H1 (cell line): ENCODE measurements at regions not wholly inside any gene's neighbourhood (a gene's known extent, or its start where the extent isn't known, plus 50 kb on each side); places are given as distances from the start of the nearest gene placed in this dataset.

ENCODE experiments used
- CTCF ChIA-PET: fragments of 300-600 bp; sonication (Branson Sonifier 250); formaldehyde crosslinking; loops from one replicate; lab custom pipeline; 2021; ENCODE audit not compliant: partially characterized antibody; lab: Charles Lee
- POLR2A ChIA-PET: fragments of 300-600 bp; sonication (Branson Sonifier 250); formaldehyde crosslinking; loops from one replicate; lab custom pipeline; 2021; ENCODE audit warnings: inconsistent platforms; ENCODE audit not compliant: partially characterized antibody; lab: Charles Lee
- DNase-seq, 2 experiments: peaks; one replicate each; pipeline versions ENCODE4 v3.0.0 to v3.0.0-alpha.2; 2010 to 2022; ENCODE audit warnings: low spot score in 2 of 2, low read depth in 1 of 2, mixed read lengths in 1 of 2
- FAIRE-seq: peaks from 2 replicates; lab custom pipeline; 2011; peaks lifted over from hg19 to GRCh38; lab: Jason Lieb, UNC
- H2AFZ ChIP-seq: 2 replicates; pipeline ENCODE4 v1.8.1; 2012; ENCODE audit warnings: low read length, inconsistent platforms
- H2AK5ac ChIP-seq: 2 replicates; pipeline ENCODE4 v1.6.1; 2013; ENCODE audit warnings: low read depth, low read length
- H2BK120ac ChIP-seq: replicated peaks from 2 replicates; pipeline ENCODE3; 2013; ENCODE audit warnings: low read depth, low read length, inconsistent platforms
- H2BK12ac ChIP-seq: 2 replicates; pipeline ENCODE4 v1.6.1; 2013; ENCODE audit warnings: low read depth, low read length
- H2BK15ac ChIP-seq: 2 replicates; pipeline ENCODE4 v1.6.1; 2013; ENCODE audit warnings: low read length
- H2BK20ac ChIP-seq: 2 replicates; pipeline ENCODE4 v1.6.1; 2013; ENCODE audit warnings: low read length
- H2BK5ac ChIP-seq: 2 replicates; pipeline ENCODE4 v1.6.1; 2013; ENCODE audit warnings: low read depth, low read length
- H3K14ac ChIP-seq: 2 replicates; pipeline ENCODE4 v1.6.1; 2013; ENCODE audit warnings: inconsistent platforms; ENCODE audit not compliant: insufficient read length
- H3K18ac ChIP-seq: 2 replicates; pipeline ENCODE4 v1.6.1; 2013; ENCODE audit warnings: low read length; ENCODE audit errors: extremely low read depth
- H3K23ac ChIP-seq: 2 replicates; pipeline ENCODE4 v1.6.1; 2013; ENCODE audit warnings: inconsistent platforms; ENCODE audit not compliant: insufficient read length
- H3K23me2 ChIP-seq: 2 replicates; pipeline ENCODE4 v1.6.1; 2013; ENCODE audit warnings: low read depth, low read length
- H3K27ac ChIP-seq: 2 replicates; pipeline ENCODE4 v1.6.1; 2011; ENCODE audit warnings: low read depth, low read length, inconsistent platforms
- H3K27me3 ChIP-seq, 4 experiments: replicated peaks in 1 of 4; 1 replicate in 1 of 4; 2 replicates in 3 of 4; pipeline versions ENCODE4 v1.6.1 to v1.8.1; 2011 to 2013; ENCODE audit warnings: low read length in 3 of 4, mild to moderate bottlenecking in 3 of 4, inconsistent platforms in 2 of 4, mixed read lengths in 2 of 4, moderate library complexity in 1 of 4; ENCODE audit not compliant: control insufficient read depth in 3 of 4, insufficient read depth in 3 of 4; ENCODE audit errors: extremely low read depth in 1 of 4
- H3K36me3 ChIP-seq, 4 experiments: 2 replicates each; pipeline versions ENCODE4 v1.6.1 to v1.8.1; 2011 to 2013; ENCODE audit warnings: mild to moderate bottlenecking in 4 of 4, low read length in 3 of 4, moderate library complexity in 2 of 4, control low read depth in 1 of 4, inconsistent platforms in 1 of 4; ENCODE audit not compliant: insufficient read depth in 4 of 4, control insufficient read depth in 2 of 4
- H3K4ac ChIP-seq: replicated peaks from 2 replicates; pipeline ENCODE3; 2013; ENCODE audit warnings: low read length, low read depth, mixed read lengths, inconsistent platforms; ENCODE audit not compliant: insufficient read length
- H3K4me1 ChIP-seq, 4 experiments: replicated peaks in 1 of 4; 1 replicate in 1 of 4; 2 replicates in 3 of 4; pipeline versions ENCODE4 v1.6.1 to v1.8.1; 2011 to 2013; ENCODE audit warnings: low read length in 3 of 4, inconsistent platforms in 2 of 4, mixed read lengths in 1 of 4; ENCODE audit not compliant: insufficient read depth in 4 of 4, control insufficient read depth in 3 of 4
- H3K4me2 ChIP-seq, 2 experiments: 2 replicates each; pipeline versions ENCODE4 v1.6.1 to v1.8.1; 2011 to 2013; ENCODE audit warnings: low read depth in 2 of 2, low read length in 2 of 2, control low read depth in 1 of 2, inconsistent platforms in 1 of 2, mild to moderate bottlenecking in 1 of 2; ENCODE audit not compliant: insufficient read depth in 1 of 2
- H3K4me3 ChIP-seq, 4 experiments: fragments of 200-600, 300-600 bp in 1 of 4; sonication (generic), shearing (Covaris generic), sonication (Bioruptor Twin) in 1 of 4; 2 replicates each; pipeline versions ENCODE4 v1.5.1 to v1.8.1; 2011 to 2016; ENCODE audit warnings: low read length in 4 of 4, low read depth in 3 of 4, control low read depth in 2 of 4, inconsistent platforms in 2 of 4, mild to moderate bottlenecking in 2 of 4, mixed read lengths in 1 of 4, moderate library complexity in 1 of 4; ENCODE audit not compliant: insufficient read depth in 2 of 4; ENCODE audit errors: extremely low read depth in 1 of 4
- H3K56ac ChIP-seq: replicated peaks from 2 replicates; pipeline ENCODE3; 2013; ENCODE audit warnings: low read depth, mild to moderate bottlenecking, mixed read lengths, low read length, inconsistent platforms; ENCODE audit not compliant: insufficient read length
- H3K79me1 ChIP-seq: 2 replicates; pipeline ENCODE4 v1.6.1; 2013; ENCODE audit warnings: low read depth, low read length, control low read depth
- H3K79me2 ChIP-seq, 2 experiments: 2 replicates each; pipeline versions ENCODE4 v1.6.1 to v1.8.1; 2012 to 2013; ENCODE audit warnings: low read length in 2 of 2, mild to moderate bottlenecking in 2 of 2, inconsistent platforms in 1 of 2; ENCODE audit not compliant: insufficient read depth in 2 of 2, control insufficient read depth in 1 of 2
- H3K9ac ChIP-seq, 4 experiments: replicated peaks in 1 of 4; 1 replicate in 1 of 4; 2 replicates in 3 of 4; pipeline versions ENCODE4 v1.6.1 to v1.8.1; 2011 to 2013; ENCODE audit warnings: low read depth in 3 of 4, low read length in 3 of 4, control low read depth in 2 of 4, mild to moderate bottlenecking in 2 of 4, moderate library complexity in 2 of 4, inconsistent platforms in 1 of 4; ENCODE audit errors: extremely low read depth in 1 of 4
- H3K9me3 ChIP-seq, 2 experiments: 2 replicates each; pipeline versions ENCODE4 v1.6.1 to v1.8.1; 2012 to 2013; ENCODE audit warnings: mild to moderate bottlenecking in 2 of 2, moderate library complexity in 2 of 2, control low read depth in 1 of 2, inconsistent platforms in 1 of 2, low read depth in 1 of 2, low read length in 1 of 2, mixed read lengths in 1 of 2; ENCODE audit not compliant: insufficient read depth in 2 of 2
- H4K20me1 ChIP-seq, 2 experiments: replicated peaks in 1 of 2; 2 replicates each; pipeline versions ENCODE3 to v1.8.1; 2011 to 2013; ENCODE audit warnings: inconsistent platforms in 2 of 2, low read length in 2 of 2, mild to moderate bottlenecking in 1 of 2; ENCODE audit not compliant: insufficient read depth in 2 of 2, control insufficient read depth in 1 of 2
- H4K5ac ChIP-seq: 2 replicates; pipeline ENCODE4 v1.6.1; 2013; ENCODE audit warnings: low read length, low read depth, mixed read lengths, inconsistent platforms; ENCODE audit not compliant: insufficient read length
- H4K8ac ChIP-seq: 2 replicates; pipeline ENCODE4 v1.8.0; 2013; ENCODE audit warnings: mild to moderate bottlenecking, moderate library complexity, low read length, inconsistent platforms; ENCODE audit not compliant: insufficient read depth; ENCODE audit errors: extremely low read depth
- H4K91ac ChIP-seq: replicated peaks from 2 replicates; pipeline ENCODE3; 2013; ENCODE audit warnings: low read length, mixed read lengths, inconsistent platforms; ENCODE audit not compliant: insufficient read length
- ATF3 ChIP-seq: IDR thresholded peaks from 2 replicates; pipeline ENCODE4 v1.6.1; 2011; ENCODE audit warnings: low read depth, mild to moderate bottlenecking, low read length; ENCODE audit not compliant: insufficient read depth
- BACH1 ChIP-seq: IDR thresholded peaks from 2 replicates; pipeline ENCODE4 v1.6.1; 2012; ENCODE audit warnings: low read length, improper control_type of control experiment
- BRCA1 ChIP-seq: IDR thresholded peaks from 2 replicates; pipeline ENCODE4 v1.6.1; 2012; ENCODE audit warnings: low read depth, low read length, improper control_type of control experiment
- CHD2 ChIP-seq: IDR thresholded peaks from 2 replicates; pipeline ENCODE4 v1.6.1; 2012; ENCODE audit warnings: low read length, improper control_type of control experiment
- E2F6 ChIP-seq: IDR thresholded peaks from 2 replicates; pipeline ENCODE4 v1.6.1; 2012; ENCODE audit warnings: inconsistent platforms
- HDAC2 ChIP-seq, 2 experiments: fragments of 300-600 bp in 1 of 2; sonication (generic) in 1 of 2; IDR thresholded peaks; 2 replicates each; pipeline ENCODE4 v1.6.1; 2011 to 2012; ENCODE audit warnings: low read depth in 2 of 2, low read length in 2 of 2, mild to moderate bottlenecking in 2 of 2, moderate library complexity in 2 of 2, borderline replicate concordance in 1 of 2, inconsistent platforms in 1 of 2
- KDM1A ChIP-seq: fragments of 200-600, 300-600 bp; sonication (generic); IDR thresholded peaks from 2 replicates; pipeline ENCODE4 v1.7.1; 2016; ENCODE audit warnings: mild to moderate bottlenecking, low read length, borderline replicate concordance
- KDM4A ChIP-seq: IDR thresholded peaks from one replicate; pipeline ENCODE4 v1.7.1; 2012; ENCODE audit warnings: low read depth, mild to moderate bottlenecking, moderate library complexity, low read length, inconsistent platforms; ENCODE audit not compliant: severe bottlenecking
- POLR2A ChIP-seq, 2 experiments: IDR thresholded peaks; 1 replicate in 1 of 2; 2 replicates in 1 of 2; pipeline ENCODE4 v1.6.1; 2011; ENCODE audit warnings: low read depth in 2 of 2, low read length in 2 of 2, mild to moderate bottlenecking in 2 of 2; ENCODE audit errors: control extremely low read depth in 1 of 2
- SIRT6 ChIP-seq: IDR thresholded peaks from one replicate; pipeline ENCODE4 v1.7.1; 2012; ENCODE audit warnings: low read length, inconsistent platforms
- SRF ChIP-seq: IDR thresholded peaks from 2 replicates; pipeline ENCODE4 v1.6.1; 2011; ENCODE audit warnings: mild to moderate bottlenecking, low read depth, low read length, moderate library complexity
- TBP ChIP-seq: IDR thresholded peaks from 2 replicates; pipeline ENCODE4 v1.6.1; 2011; ENCODE audit warnings: low read depth, low read length, improper control_type of control experiment
- WGBS, 2 experiments: shearing (Covaris generic) in 1 of 2; methylation state at CpG; one replicate each; pipeline versions ENCODE4 v1.1.6 to v1.1.7; 2013 to 2015; ENCODE audit warnings: low lambda C conversion rate in 2 of 2, mixed read lengths in 2 of 2, inconsistent platforms in 1 of 2, low coverage in 1 of 2, missing lambda C conversion rate in 1 of 2; ENCODE audit not compliant: insufficient replicate concordance in 2 of 2, insufficient coverage in 1 of 2, insufficient read length in 1 of 2; ENCODE audit errors: extremely low coverage in 1 of 2, missing lambda C conversion rate in 1 of 2; 5-methylcytosine and 5-hydroxymethylcytosine counted together

GRCh38 chr2:129439406-129440302, 539.8 kb upstream of the RAB6C start:
- Histone ChIP-seq H3K23me2 (no peaks in the 10 kb centered on the region), H3K9ac (no peak overlapping the region), H3K4ac (no peak overlapping the region), H3K79me1 (no peaks in the 10 kb centered on the region), H4K20me1 (no peaks in the 10 kb centered on the region), H3K56ac (no peak overlapping the region), H3K36me3 (no peaks in the 10 kb centered on the region), H3K14ac (no peak overlapping the region), H2BK15ac (no peak overlapping the region), H3K79me2 (no peaks in the 10 kb centered on the region), H3K18ac (no peak overlapping the region), H3K4me1 (no peaks in the 10 kb centered on the region), H2BK5ac (no peak overlapping the region), H3K9me3 (no peaks in the 10 kb centered on the region), H3K27ac (no peak overlapping the region), H3K27me3 (no peaks in the 10 kb centered on the region), H3K4me2 (no peak overlapping the region), H4K91ac (no peak overlapping the region), H4K5ac (no peak overlapping the region), H3K23ac (no peak overlapping the region), H2AK5ac (no peak overlapping the region), H4K8ac (no peak overlapping the region; the same call in 1 of the 2 replicates), H2BK120ac (no peak overlapping the region), H2BK20ac (no peak overlapping the region), H3K4me3 (no peak overlapping the region), H2BK12ac (no peak overlapping the region), H2AFZ (no peak overlapping the region)
- FAIRE-seq (no peak), DNase-seq (no peak)
- 88% methylated on average over 13 of the region's 13 CpGs; no CpG with 5 or more reads in 1 of the 2 experiments for WGBS, 2 experiments
- ChIA-PET CTCF (no interaction called here), POLR2A (no interaction called here)
- TF ChIP-seq KDM4A (no peak), BACH1 (no peak), TBP (no peak), BRCA1 (no peak), E2F6 (no peak), SRF (no peak), KDM1A (no peak), CHD2 (no peak), POLR2A (IDR thresholded peaks at IDR 0.05; ENCODE audit: control extremely low read depth in 1 of 2, low read depth in 2 of 2, low read length in 2 of 2) (no peak), HDAC2 (IDR thresholded peaks at IDR 0.05; ENCODE audit: borderline replicate concordance in 1 of 2, low read depth in 2 of 2, low read length in 2 of 2) (no peak), SIRT6 (no peak), ATF3 (no peak)
